A549 (cell line): ENCODE measurements at regions not wholly inside any gene's neighbourhood (a gene's known extent, or its start where the extent isn't known, plus 50 kb on each side); places are given as distances from the start of the nearest gene placed in this dataset.

ENCODE experiments used
- CBX2 ChIP-seq: fragments of 200-600 bp; sonication (generic); IDR thresholded peaks from 2 replicates; pipeline ENCODE4 v1.6.1; 2016; ENCODE audit warnings: low read depth, mild to moderate bottlenecking, borderline replicate concordance
- CEBPB ChIP-seq, 2 experiments: fragments of >200 bp in 1 of 2; sonication (Bioruptor Twin) in 1 of 2; formaldehyde crosslinking in 1 of 2; IDR thresholded peaks; 2 replicates each; pipeline ENCODE4 v1.6.1; 2012 to 2016
- EHMT2 ChIP-seq: fragments of 200-600 bp; sonication (generic); IDR thresholded peaks from 2 replicates; pipeline ENCODE4 v1.6.1; 2016; ENCODE audit warnings: antibody characterized with exemption, low read depth, mild to moderate bottlenecking, moderate library complexity
- EP300 ChIP-seq, 2 experiments: fragments of >200 bp; sonication (Bioruptor Twin); formaldehyde crosslinking; IDR thresholded peaks; 2 replicates in 1 of 2; 3 replicates in 1 of 2; pipeline ENCODE4 v1.6.1; 2016 to 2017
- FOSB ChIP-seq: fragments of 250-450 bp; sonication (Bioruptor Pico); IDR thresholded peaks from 2 replicates; pipeline ENCODE4 v1.5.0; 2020; ENCODE audit warnings: mild to moderate bottlenecking, moderate library complexity
- FOSL2 ChIP-seq, 2 experiments: fragments of 450-650 bp in 1 of 2; fragments of >200 bp in 1 of 2; sonication (Bioruptor Twin) in 1 of 2; formaldehyde crosslinking; IDR thresholded peaks; 2 replicates each; pipeline versions ENCODE4 v1.5.0 to v1.6.1; 2016 to 2020; ENCODE audit warnings: mild to moderate bottlenecking in 1 of 2, moderate library complexity in 1 of 2
- MAFK ChIP-seq: fragments of 450-650 bp; IDR thresholded peaks from 2 replicates; pipeline ENCODE4 v1.6.1; 2014; ENCODE audit not compliant: partially characterized antibody
- MAX ChIP-seq: IDR thresholded peaks from 2 replicates; pipeline ENCODE4 v1.6.1; 2012
- POLR2A ChIP-seq: IDR thresholded peaks from 2 replicates; pipeline ENCODE4 v1.6.1; 2012; ENCODE audit warnings: mild to moderate bottlenecking, low read length
- POLR2AphosphoS2 ChIP-seq: conservative IDR thresholded peaks from 2 replicates; pipeline ENCODE4 v1.6.1; 2012; ENCODE audit warnings: low read length, improper control_type of control experiment, inconsistent platforms
- SREBF2 ChIP-seq: fragments of 450-650 bp; IDR thresholded peaks from 2 replicates; pipeline ENCODE4 v1.6.1; 2014; ENCODE audit warnings: mild to moderate bottlenecking, moderate library complexity
- ZSCAN20 ChIP-seq: fragments of 250-450 bp; sonication (Bioruptor Pico); IDR thresholded peaks from 2 replicates; pipeline ENCODE4 v1.8.0; 2022; ENCODE audit warnings: mild to moderate bottlenecking, moderate library complexity
- TF ChIP-seq, protein P1 (sequence below): fragments of >200 bp; sonication (Bioruptor Twin); formaldehyde crosslinking; IDR thresholded peaks from 3 replicates; pipeline ENCODE4 v1.5.1; 2016

DNA sequence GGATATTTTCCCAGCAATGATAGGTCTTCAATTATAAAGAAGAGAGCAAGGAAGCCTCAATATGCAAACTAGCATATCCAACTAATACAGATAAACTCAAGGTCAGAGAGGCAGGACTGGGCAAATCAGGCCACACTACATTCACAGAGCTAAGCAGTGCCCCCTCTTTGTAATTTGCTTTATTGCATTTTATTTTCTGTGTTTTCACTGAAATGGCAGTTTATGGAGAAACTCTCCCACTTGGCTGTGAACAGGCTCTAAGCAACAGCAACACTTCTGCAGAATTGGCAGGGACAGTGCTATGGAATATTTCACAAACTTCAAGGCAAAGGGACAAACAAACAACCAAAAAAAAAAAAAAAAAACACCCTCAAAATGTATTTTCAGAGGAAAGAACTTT is 93.4 kb upstream of the SOD1 start:
- TF ChIP-seq, protein P1, sequence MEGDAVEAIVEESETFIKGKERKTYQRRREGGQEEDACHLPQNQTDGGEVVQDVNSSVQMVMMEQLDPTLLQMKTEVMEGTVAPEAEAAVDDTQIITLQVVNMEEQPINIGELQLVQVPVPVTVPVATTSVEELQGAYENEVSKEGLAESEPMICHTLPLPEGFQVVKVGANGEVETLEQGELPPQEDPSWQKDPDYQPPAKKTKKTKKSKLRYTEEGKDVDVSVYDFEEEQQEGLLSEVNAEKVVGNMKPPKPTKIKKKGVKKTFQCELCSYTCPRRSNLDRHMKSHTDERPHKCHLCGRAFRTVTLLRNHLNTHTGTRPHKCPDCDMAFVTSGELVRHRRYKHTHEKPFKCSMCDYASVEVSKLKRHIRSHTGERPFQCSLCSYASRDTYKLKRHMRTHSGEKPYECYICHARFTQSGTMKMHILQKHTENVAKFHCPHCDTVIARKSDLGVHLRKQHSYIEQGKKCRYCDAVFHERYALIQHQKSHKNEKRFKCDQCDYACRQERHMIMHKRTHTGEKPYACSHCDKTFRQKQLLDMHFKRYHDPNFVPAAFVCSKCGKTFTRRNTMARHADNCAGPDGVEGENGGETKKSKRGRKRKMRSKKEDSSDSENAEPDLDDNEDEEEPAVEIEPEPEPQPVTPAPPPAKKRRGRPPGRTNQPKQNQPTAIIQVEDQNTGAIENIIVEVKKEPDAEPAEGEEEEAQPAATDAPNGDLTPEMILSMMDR = no peak
- TF ChIP-seq SREBF2 (no peak), EHMT2 (no peak), POLR2A (no peak), CBX2 (no peak), POLR2AphosphoS2 (no peak), EP300 (IDR thresholded peaks at IDR 0.05) (no peak), CEBPB (IDR thresholded peaks at IDR 0.05) (no peak), FOSB (CRISPR knock-in tag) (no peak), MAX (no peak), MAFK (no peak), FOSL2 (IDR thresholded peaks at IDR 0.05) (no peak), FOSL2 (CRISPR knock-in tag; IDR thresholded peaks at IDR 0.05) (no peak), ZSCAN20 (CRISPR knock-in tag) (no peak)
